ENCODE measurements at regions not wholly inside any gene's neighbourhood (a gene's known extent, or its start where the extent isn't known, plus 50 kb on each side); places are given as distances from the start of the nearest gene placed in this dataset.

- TF ChIP-seq, protein P1, sequence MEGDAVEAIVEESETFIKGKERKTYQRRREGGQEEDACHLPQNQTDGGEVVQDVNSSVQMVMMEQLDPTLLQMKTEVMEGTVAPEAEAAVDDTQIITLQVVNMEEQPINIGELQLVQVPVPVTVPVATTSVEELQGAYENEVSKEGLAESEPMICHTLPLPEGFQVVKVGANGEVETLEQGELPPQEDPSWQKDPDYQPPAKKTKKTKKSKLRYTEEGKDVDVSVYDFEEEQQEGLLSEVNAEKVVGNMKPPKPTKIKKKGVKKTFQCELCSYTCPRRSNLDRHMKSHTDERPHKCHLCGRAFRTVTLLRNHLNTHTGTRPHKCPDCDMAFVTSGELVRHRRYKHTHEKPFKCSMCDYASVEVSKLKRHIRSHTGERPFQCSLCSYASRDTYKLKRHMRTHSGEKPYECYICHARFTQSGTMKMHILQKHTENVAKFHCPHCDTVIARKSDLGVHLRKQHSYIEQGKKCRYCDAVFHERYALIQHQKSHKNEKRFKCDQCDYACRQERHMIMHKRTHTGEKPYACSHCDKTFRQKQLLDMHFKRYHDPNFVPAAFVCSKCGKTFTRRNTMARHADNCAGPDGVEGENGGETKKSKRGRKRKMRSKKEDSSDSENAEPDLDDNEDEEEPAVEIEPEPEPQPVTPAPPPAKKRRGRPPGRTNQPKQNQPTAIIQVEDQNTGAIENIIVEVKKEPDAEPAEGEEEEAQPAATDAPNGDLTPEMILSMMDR (IDR thresholded peaks at IDR 0.05; ENCODE audit: insufficient read depth, low read depth, low read length): no peak
- TF ChIP-seq EZH2 (IDR thresholded peaks at IDR 0.05; ENCODE audit: insufficient read depth, low read length): no peak
These were observed 95.3 kb upstream of the CCDC112 start for GRCh38 chr5:115391780-115392179.
